HCT116 (cell line): ENCODE measurements at regions not wholly inside any gene's neighbourhood (a gene's known extent, or its start where the extent isn't known, plus 50 kb on each side); places are given as distances from the start of the nearest gene placed in this dataset.

Experiments used
- ATAC-seq: fragments of 200-7000 bp; cut with Tn5 transposase; 2 replicates; pipeline ENCODE4 v1.9.1; 2020; ENCODE audit warnings: mild to moderate bottlenecking, moderate library complexity
- BruUV-seq: library from RNA; stranded (reverse); fragments of 400-500 nt; replicated peaks from 2 replicates; lab custom pipeline; 2021; lab: Mats Ljungman, UMichigan
- CTCF ChIA-PET: fragments of 300-600 bp; sonication (Branson Sonifier 250); formaldehyde crosslinking; loops from one replicate; lab custom pipeline; 2021; ENCODE audit warnings: antibody characterized with exemption; lab: Charles Lee
- POLR2A ChIA-PET: fragments of 300-600, 350-600 bp; sonication (Branson Sonifier 250); formaldehyde crosslinking; loops from one replicate; lab custom pipeline; 2021; ENCODE audit warnings: antibody characterized with exemption; lab: Charles Lee
- RAD21 ChIA-PET, 2 experiments: fragments of 300-600 bp; sonication (Branson Sonifier 250); formaldehyde crosslinking; loops; one replicate each; lab custom pipeline; 2023; ENCODE audit warnings: low total read pairs in 2 of 2; ENCODE audit not compliant: uncharacterized antibody in 2 of 2, unreplicated experiment in 2 of 2, low non-redundant PET in 1 of 2; lab: Charles Lee
- DNase-seq: peaks from one replicate; pipeline ENCODE4 v3.0.0-alpha.2; 2010; ENCODE audit warnings: low read depth, low spot score
- H2AFZ ChIP-seq: fragments of 200-600 bp; shearing (Covaris generic), sonication (generic); 2 replicates; pipeline ENCODE4 v1.6.1; 2017; ENCODE audit warnings: low read depth, mixed run types, mixed read lengths, antibody characterized with exemption, low read length; ENCODE audit not compliant: poor library complexity, severe bottlenecking
- H3K27ac ChIP-seq: 2 replicates; pipeline ENCODE4 v1.5.1; 2012; ENCODE audit warnings: low read depth, low read length
- H3K27me3 ChIP-seq: fragments of 200-600 bp; sonication (generic); 2 replicates; pipeline ENCODE4 v1.6.1; 2016; ENCODE audit warnings: mixed run types, low read length, mixed read lengths; ENCODE audit not compliant: insufficient read depth
- H3K36me3 ChIP-seq, 2 experiments: fragments of 200-500 bp in 1 of 2; fragments of 200-600 bp in 1 of 2; sonication (Bioruptor generic) in 1 of 2; sonication (generic) in 1 of 2; 2 replicates each; pipeline versions ENCODE4 v1.5.1 to v1.6.1; 2014 to 2016; ENCODE audit warnings: low read length in 2 of 2, inconsistent platforms in 1 of 2, mixed read lengths in 1 of 2, mixed run types in 1 of 2; ENCODE audit not compliant: insufficient read depth in 2 of 2, control insufficient read depth in 1 of 2
- H3K4me1 ChIP-seq, 2 experiments: fragments of 200-600 bp in 1 of 2; sonication (generic) in 1 of 2; 2 replicates each; pipeline versions ENCODE4 v1.5.1 to v1.6.1; 2012 to 2017; ENCODE audit warnings: low read length in 2 of 2, inconsistent platforms in 1 of 2, mild to moderate bottlenecking in 1 of 2, mixed read lengths in 1 of 2, mixed run types in 1 of 2, moderate library complexity in 1 of 2; ENCODE audit not compliant: insufficient read depth in 2 of 2, control insufficient read depth in 1 of 2
- H3K4me2 ChIP-seq: fragments of 200-600 bp; sonication (generic); 2 replicates; pipeline ENCODE4 v1.6.1; 2017; ENCODE audit warnings: mixed run types, low read length, mixed read lengths
- H3K4me3 ChIP-seq, 2 experiments: fragments of 200-600 bp in 1 of 2; sonication (generic) in 1 of 2; replicated peaks in 1 of 2; 2 replicates each; pipeline ENCODE4 v1.5.1; 2011 to 2016; ENCODE audit warnings: low read length in 2 of 2, control low read depth in 1 of 2, low read depth in 1 of 2, mild to moderate bottlenecking in 1 of 2, mixed read lengths in 1 of 2, mixed run types in 1 of 2
- H3K79me2 ChIP-seq: fragments of 200-600 bp; sonication (generic); 2 replicates; pipeline ENCODE4 v1.6.1; 2017; ENCODE audit warnings: mild to moderate bottlenecking, mixed run types, low read length, moderate library complexity, mixed read lengths; ENCODE audit not compliant: insufficient read depth
- H3K9ac ChIP-seq: fragments of 200-600 bp; sonication (generic); 2 replicates; pipeline ENCODE4 v1.6.1; 2016; ENCODE audit warnings: low read length, mixed read lengths
- H3K9me2 ChIP-seq: fragments of 200-600 bp; sonication (generic), shearing (Covaris generic); 2 replicates; pipeline ENCODE4 v1.6.1; 2017; ENCODE audit warnings: mixed run types, mild to moderate bottlenecking, moderate library complexity; ENCODE audit not compliant: insufficient read depth
- H3K9me3 ChIP-seq, 2 experiments: fragments of 200-500 bp in 1 of 2; fragments of 200-600 bp in 1 of 2; sonication (Bioruptor generic) in 1 of 2; sonication (generic) in 1 of 2; 2 replicates each; pipeline ENCODE4 v1.6.1; 2014 to 2017; ENCODE audit warnings: low read length in 2 of 2, mixed read lengths in 2 of 2, inconsistent platforms in 1 of 2, low read depth in 1 of 2, mild to moderate bottlenecking in 1 of 2, mixed run types in 1 of 2, moderate library complexity in 1 of 2; ENCODE audit not compliant: control insufficient read depth in 1 of 2, insufficient read depth in 1 of 2
- H4K20me1 ChIP-seq: fragments of 200-600 bp; sonication (generic), shearing (Covaris generic); 2 replicates; pipeline ENCODE4 v1.6.1; 2017; ENCODE audit warnings: mixed run types, mild to moderate bottlenecking, moderate library complexity; ENCODE audit not compliant: insufficient read depth
- CEBPB ChIP-seq: IDR thresholded peaks from 2 replicates; pipeline ENCODE4 v1.6.1; 2012; ENCODE audit warnings: low read depth
- EGR1 ChIP-seq: IDR thresholded peaks from 2 replicates; pipeline ENCODE4 v1.6.1; 2012; ENCODE audit warnings: low read depth
- EZH2 ChIP-seq: fragments of 200-600 bp; sonication (generic); IDR thresholded peaks from 2 replicates; pipeline ENCODE4 v1.6.1; 2017; ENCODE audit warnings: antibody characterized with exemption, mixed run types
- FOSL1 ChIP-seq: IDR thresholded peaks from 2 replicates; pipeline ENCODE4 v1.6.1; 2012; ENCODE audit warnings: low read depth
- POLR2A ChIP-seq: IDR thresholded peaks from 2 replicates; pipeline ENCODE4 v1.7.0; 2011; ENCODE audit warnings: borderline replicate concordance; ENCODE audit not compliant: insufficient read depth, insufficient read length; ENCODE audit errors: extremely low read depth
- SP1 ChIP-seq: IDR thresholded peaks from 2 replicates; pipeline ENCODE4 v1.6.1; 2012; ENCODE audit warnings: low read depth
- SRF ChIP-seq: IDR thresholded peaks from 2 replicates; pipeline ENCODE4 v1.6.1; 2012; ENCODE audit warnings: low read depth
- ZBTB33 ChIP-seq: IDR thresholded peaks from 2 replicates; pipeline ENCODE4 v1.6.1; 2011; ENCODE audit warnings: mild to moderate bottlenecking, low read length, moderate library complexity; ENCODE audit not compliant: insufficient replicate concordance; ENCODE audit errors: extremely low read depth
- ZFX ChIP-seq: fragments of 450-650 bp; IDR thresholded peaks from 2 replicates; pipeline ENCODE4 v1.6.1; 2017
- intact Hi-C: fragments of 100-400 bp; cut with micrococcal nuclease; formaldehyde crosslinking; loops from 2 replicates; pipeline ENCODE4 v1.10.0; 2022

GRCh38 chr3:190728574-190729246 is 133.8 kb downstream of the GMNC start:
- H3K36me3 ChIP-seq, result no peaks in the 10 kb centered on the region
- no peak overlapping the region for H2AFZ ChIP-seq
- H3K4me1 ChIP-seq, result no peaks in the 10 kb centered on the region
- ChIA-PET RAD21 (no interaction called here), CTCF (no interaction called here), POLR2A (no interaction called here)
- H3K9ac ChIP-seq, result no peak overlapping the region
- intact Hi-C loops, result no loop called here
- no peak overlapping the region for H3K4me3 ChIP-seq
- no peaks in the 10 kb centered on the region for H3K79me2 ChIP-seq
- no peaks in the 10 kb centered on the region for H3K27me3 ChIP-seq
- ATAC-seq (no peak), DNase-seq (no peak)
- H3K9me2 ChIP-seq, result no peaks in the 10 kb centered on the region
- H3K27ac ChIP-seq, result no peak overlapping the region
- no TSS peak for BruUV-seq
- H3K9me3 ChIP-seq, result no peaks in the 10 kb centered on the region
- no peak for TF ChIP-seq ZFX
- no peak for TF ChIP-seq POLR2A
- TF ChIP-seq SP1, result no peak
- TF ChIP-seq ZBTB33, result no peak
- TF ChIP-seq FOSL1, result no peak
- TF ChIP-seq CEBPB, result no peak
- TF ChIP-seq EZH2, result no peak
- TF ChIP-seq SRF, result no peak
- no peak for TF ChIP-seq EGR1
- H3K4me2 ChIP-seq, result no peak overlapping the region
- H4K20me1 ChIP-seq, result no peaks in the 10 kb centered on the region
